ENCODE measurements at regions not wholly inside any gene's neighbourhood (a gene's known extent, or its start where the extent isn't known, plus 50 kb on each side); places are given as distances from the start of the nearest gene placed in this dataset.

GRCh38 chrX:125193921-125194320, 125.8 kb upstream of the TEX13C start:
- H3K27me3 ChIP-seq (ENCODE audit: insufficient read depth, low read length, poor library complexity, severe bottlenecking) = no peaks in the 10 kb centered on the region
- H3K4me3 ChIP-seq (ENCODE audit: low read length, poor library complexity, severe bottlenecking) = no peak overlapping the region
- no peak overlapping the region for H2AFZ ChIP-seq (ENCODE audit: low read length)
- no peak for TF ChIP-seq CTCF (conservative IDR thresholded peaks at IDR 0.05; ENCODE audit: low read length)
- no peak for TF ChIP-seq EZH2phosphoT487 (IDR thresholded peaks at IDR 0.05; ENCODE audit: borderline replicate concordance)
- no peaks in the 10 kb centered on the region for H3K79me2 ChIP-seq (ENCODE audit: insufficient read depth, low read length)
- H3K9me3 ChIP-seq (ENCODE audit: insufficient read depth, low read depth, low read length) = no peaks in the 10 kb centered on the region
- no peaks in the 10 kb centered on the region for H3K36me3 ChIP-seq (ENCODE audit: insufficient read depth, low read length)
- no peaks in the 10 kb centered on the region for H4K20me1 ChIP-seq (ENCODE audit: insufficient read depth, low read length, poor library complexity, severe bottlenecking)
- no peaks in the 10 kb centered on the region for H3F3A ChIP-seq (ENCODE audit: low read depth)
- no peak overlapping the region for H3K4me2 ChIP-seq (ENCODE audit: low read depth, low read length, poor library complexity, severe bottlenecking)
- H3K4me1 ChIP-seq (ENCODE audit: insufficient read depth, low read length, poor library complexity, severe bottlenecking) = no peaks in the 10 kb centered on the region
- no peaks in the 10 kb centered on the region for H3K9me2 ChIP-seq (replicated peaks; ENCODE audit: low read depth, low read length)
- H3K9ac ChIP-seq (ENCODE audit: low read depth, low read length, poor library complexity, severe bottlenecking) = no peak overlapping the region

GRCh38 chrX:125198546-125198945, 121.1 kb upstream of the TEX13C start:
- H3K9me3 ChIP-seq (ENCODE audit: insufficient read depth, low read depth, low read length) = no peaks in the 10 kb centered on the region
- H3K79me2 ChIP-seq (ENCODE audit: insufficient read depth, low read length) = no peaks in the 10 kb centered on the region
- H3K4me1 ChIP-seq (ENCODE audit: insufficient read depth, low read length, poor library complexity, severe bottlenecking) = no peaks in the 10 kb centered on the region
- H3K9me2 ChIP-seq (replicated peaks; ENCODE audit: low read depth, low read length) = no peaks in the 10 kb centered on the region
- H3K36me3 ChIP-seq (ENCODE audit: insufficient read depth, low read length) = no peaks in the 10 kb centered on the region
- H3K9ac ChIP-seq (ENCODE audit: low read depth, low read length, poor library complexity, severe bottlenecking) = no peak overlapping the region
- no peaks in the 10 kb centered on the region for H3F3A ChIP-seq (ENCODE audit: low read depth)
- no peak overlapping the region for H2AFZ ChIP-seq (ENCODE audit: low read length)
- no peak overlapping the region for H3K4me2 ChIP-seq (ENCODE audit: low read depth, low read length, poor library complexity, severe bottlenecking)
- H3K4me3 ChIP-seq (ENCODE audit: low read length, poor library complexity, severe bottlenecking) = no peak overlapping the region
- TF ChIP-seq EZH2phosphoT487 (IDR thresholded peaks at IDR 0.05; ENCODE audit: borderline replicate concordance) = no peak
- TF ChIP-seq CTCF (conservative IDR thresholded peaks at IDR 0.05; ENCODE audit: low read length) = no peak
- H4K20me1 ChIP-seq (ENCODE audit: insufficient read depth, low read length, poor library complexity, severe bottlenecking) = no peaks in the 10 kb centered on the region
- no peaks in the 10 kb centered on the region for H3K27me3 ChIP-seq (ENCODE audit: insufficient read depth, low read length, poor library complexity, severe bottlenecking)

- no peak for TF ChIP-seq EZH2phosphoT487 (IDR thresholded peaks at IDR 0.05; ENCODE audit: borderline replicate concordance)
- no peak for TF ChIP-seq CTCF (conservative IDR thresholded peaks at IDR 0.05; ENCODE audit: low read length)
- no peak overlapping the region for H3K4me2 ChIP-seq (ENCODE audit: low read depth, low read length, poor library complexity, severe bottlenecking)
- H4K20me1 ChIP-seq (ENCODE audit: insufficient read depth, low read length, poor library complexity, severe bottlenecking) = no peaks in the 10 kb centered on the region
- H3K27me3 ChIP-seq (ENCODE audit: insufficient read depth, low read length, poor library complexity, severe bottlenecking) = no peaks in the 10 kb centered on the region
- H3K9me2 ChIP-seq (replicated peaks; ENCODE audit: low read depth, low read length) = no peaks in the 10 kb centered on the region
- no peaks in the 10 kb centered on the region for H3K36me3 ChIP-seq (ENCODE audit: insufficient read depth, low read length)
- no peak overlapping the region for H3K4me3 ChIP-seq (ENCODE audit: low read length, poor library complexity, severe bottlenecking)
- H3K79me2 ChIP-seq (ENCODE audit: insufficient read depth, low read length) = no peaks in the 10 kb centered on the region
- H3F3A ChIP-seq (ENCODE audit: low read depth) = no peaks in the 10 kb centered on the region
- H3K4me1 ChIP-seq (ENCODE audit: insufficient read depth, low read length, poor library complexity, severe bottlenecking) = peaks cover 3% of the 10 kb centered on the region
- H2AFZ ChIP-seq (ENCODE audit: low read length) = no peak overlapping the region
- no peak overlapping the region for H3K9ac ChIP-seq (ENCODE audit: low read depth, low read length, poor library complexity, severe bottlenecking)
- H3K9me3 ChIP-seq (ENCODE audit: insufficient read depth, low read depth, low read length) = no peaks in the 10 kb centered on the region
These were observed 117.0 kb upstream of the TEX13C start for GRCh38 chrX:125202591-125203248.

Data from Loucy (cell line).